IMR-90 (cell line): ENCODE measurements at regions not wholly inside any gene's neighbourhood (a gene's known extent, or its start where the extent isn't known, plus 50 kb on each side); places are given as distances from the start of the nearest gene placed in this dataset.

Experiments
- ATAC-seq: fragments of 200-7000 bp; cut with Tn5 transposase; 2 replicates; pipeline ENCODE4 v1.9.1; 2020; ENCODE audit warnings: low read depth, mild to moderate bottlenecking, moderate library complexity
- BruUV-seq: library from RNA; stranded (reverse); fragments of 400-500 nt; replicated peaks from 2 replicates; lab custom pipeline; 2021; lab: Mats Ljungman, UMichigan
- CTCF ChIA-PET: fragments of 300-600 bp; formaldehyde crosslinking; extraction: SDS; loops from one replicate; lab custom pipeline; 2021; ENCODE audit warnings: antibody characterized with exemption; lab: Yijun Ruan, JAX
- POLR2A ChIA-PET: fragments of 300-600 bp; sonication (Branson Sonifier 250); formaldehyde crosslinking; loops from one replicate; lab custom pipeline; 2022; ENCODE audit warnings: antibody characterized with exemption; ENCODE audit not compliant: unreplicated experiment; lab: Charles Lee
- DNase-seq: peaks from one replicate; pipeline ENCODE4 v3.0.0; 2013
- H2AFZ ChIP-seq: replicated peaks from 2 replicates; pipeline ENCODE3; 2013; ENCODE audit warnings: low read length, mild to moderate bottlenecking; ENCODE audit not compliant: poor library complexity
- H2AK5ac ChIP-seq: 2 replicates; pipeline ENCODE4 v1.6.1; 2013; ENCODE audit warnings: low read depth, low read length, inconsistent platforms
- H2AK9ac ChIP-seq: replicated peaks from 2 replicates; pipeline ENCODE3; 2013; ENCODE audit warnings: mild to moderate bottlenecking, low read depth, low read length, moderate library complexity; ENCODE audit not compliant: poor library complexity
- H2BK120ac ChIP-seq: 2 replicates; pipeline ENCODE4 v1.6.1; 2013; ENCODE audit warnings: low read depth, low read length, inconsistent platforms
- H2BK15ac ChIP-seq: 3 replicates; pipeline ENCODE4 v1.6.1; 2013; ENCODE audit warnings: low read depth, low read length, inconsistent platforms
- H2BK20ac ChIP-seq: 2 replicates; pipeline ENCODE4 v1.6.1; 2013; ENCODE audit warnings: low read depth, mild to moderate bottlenecking, inconsistent platforms, low read length, moderate library complexity
- H2BK5ac ChIP-seq: 2 replicates; pipeline ENCODE4 v1.6.1; 2013; ENCODE audit warnings: mild to moderate bottlenecking, low read depth, low read length, inconsistent platforms; ENCODE audit not compliant: poor library complexity, severe bottlenecking
- H3K14ac ChIP-seq: replicated peaks from 2 replicates; pipeline ENCODE4 v1.6.1; 2013; ENCODE audit warnings: low read depth, low read length, inconsistent platforms
- H3K18ac ChIP-seq: 2 replicates; pipeline ENCODE4 v1.6.1; 2013; ENCODE audit warnings: low read depth, low read length, control low read depth
- H3K23ac ChIP-seq: 2 replicates; pipeline ENCODE4 v1.6.1; 2013; ENCODE audit warnings: low read depth, low read length, inconsistent platforms
- H3K27ac ChIP-seq: 2 replicates; pipeline ENCODE4 v1.5.1; 2013; ENCODE audit warnings: mild to moderate bottlenecking, control low read depth, low read length; ENCODE audit not compliant: insufficient read depth
- H3K27me3 ChIP-seq: 2 replicates; pipeline ENCODE4 v1.6.1; 2013; ENCODE audit warnings: low read length; ENCODE audit not compliant: control insufficient read depth, insufficient read depth
- H3K36me3 ChIP-seq: 2 replicates; pipeline ENCODE4 v1.6.1; 2013; ENCODE audit warnings: low read length, mixed read lengths; ENCODE audit not compliant: control insufficient read depth, insufficient read depth
- H3K4ac ChIP-seq: 2 replicates; pipeline ENCODE4 v1.6.1; 2013; ENCODE audit warnings: low read depth, low read length, inconsistent platforms
- H3K4me1 ChIP-seq: 2 replicates; pipeline ENCODE4 v1.6.1; 2013; ENCODE audit warnings: low read length, mixed read lengths; ENCODE audit not compliant: control insufficient read depth, insufficient read depth
- H3K4me2 ChIP-seq: 2 replicates; pipeline ENCODE4 v1.6.1; 2013; ENCODE audit warnings: low read depth, mild to moderate bottlenecking, control low read depth, low read length, moderate library complexity
- H3K4me3 ChIP-seq: 2 replicates; pipeline ENCODE4 v1.5.1; 2013; ENCODE audit warnings: low read depth, mild to moderate bottlenecking, control low read depth, low read length, moderate library complexity; ENCODE audit not compliant: insufficient read depth
- H3K56ac ChIP-seq: 2 replicates; pipeline ENCODE4 v1.6.1; 2013; ENCODE audit warnings: low read length, inconsistent platforms; ENCODE audit not compliant: insufficient read depth; ENCODE audit errors: extremely low read depth
- H3K79me1 ChIP-seq, 2 experiments: 2 replicates each; pipeline ENCODE4 v1.6.1; 2013; ENCODE audit warnings: low read length in 2 of 2, inconsistent platforms in 1 of 2, low read depth in 1 of 2
- H3K9ac ChIP-seq: 2 replicates; pipeline ENCODE4 v1.6.1; 2013; ENCODE audit warnings: low read depth, low read length, control low read depth
- H3K9me1 ChIP-seq: 2 replicates; pipeline ENCODE4 v1.6.1; 2013; ENCODE audit warnings: low read length, inconsistent platforms; ENCODE audit not compliant: insufficient read depth
- H3K9me3 ChIP-seq: 2 replicates; pipeline ENCODE4 v1.6.1; 2013; ENCODE audit warnings: low read length; ENCODE audit not compliant: control insufficient read depth, insufficient read depth
- H4K20me1 ChIP-seq: 2 replicates; pipeline ENCODE4 v1.6.1; 2013; ENCODE audit warnings: low read length, inconsistent platforms; ENCODE audit not compliant: insufficient read depth
- H4K5ac ChIP-seq: 2 replicates; pipeline ENCODE4 v1.6.1; 2013; ENCODE audit warnings: mild to moderate bottlenecking, low read depth, low read length, control low read depth
- H4K8ac ChIP-seq, 2 experiments: 2 replicates each; pipeline ENCODE4 v1.6.1; 2013; ENCODE audit warnings: low read depth in 2 of 2, low read length in 2 of 2, control low read depth in 1 of 2, inconsistent platforms in 1 of 2
- H4K91ac ChIP-seq: 2 replicates; pipeline ENCODE4 v1.6.1; 2013; ENCODE audit warnings: low read depth, low read length, inconsistent platforms; ENCODE audit not compliant: insufficient read depth
- BHLHE40 ChIP-seq: fragments of 150-350 bp; IDR thresholded peaks from 2 replicates; pipeline ENCODE4 v1.6.1; 2016; ENCODE audit warnings: mild to moderate bottlenecking, low read depth, low read length
- CHD1 ChIP-seq: IDR thresholded peaks from 2 replicates; pipeline ENCODE4 v1.6.1; 2012; ENCODE audit warnings: low read depth, low read length, improper control_type of control experiment
- CTCF ChIP-seq: conservative IDR thresholded peaks from 2 replicates; pipeline ENCODE4 v1.5.1; 2012; ENCODE audit warnings: mild to moderate bottlenecking, low read depth, low read length, improper control_type of control experiment
- ELK1 ChIP-seq: fragments of 150-350 bp; IDR thresholded peaks from 2 replicates; pipeline ENCODE4 v1.6.1; 2016; ENCODE audit warnings: low read depth, mild to moderate bottlenecking, low read length, moderate library complexity, borderline replicate concordance
- FOS ChIP-seq: fragments of 150-350 bp; IDR thresholded peaks from 2 replicates; pipeline ENCODE4 v1.6.1; 2016; ENCODE audit warnings: low read depth, low read length
- MAFK ChIP-seq: IDR thresholded peaks from 2 replicates; pipeline ENCODE4 v1.6.1; 2012; ENCODE audit warnings: low read depth, low read length, improper control_type of control experiment
- MXI1 ChIP-seq: IDR thresholded peaks from 2 replicates; pipeline ENCODE4 v1.6.1; 2012; ENCODE audit warnings: low read depth, mild to moderate bottlenecking, low read length, moderate library complexity, borderline replicate concordance
- NFE2L2 ChIP-seq: fragments of 150-350 bp; IDR thresholded peaks from 2 replicates; pipeline ENCODE4 v1.6.1; 2016; ENCODE audit warnings: low read depth, mild to moderate bottlenecking, low read length
- SMC3 ChIP-seq: fragments of 150-350 bp; IDR thresholded peaks from 2 replicates; pipeline ENCODE4 v1.6.1; 2016; ENCODE audit warnings: low read depth, mild to moderate bottlenecking, antibody characterized with exemption, low read length, moderate library complexity
- USF2 ChIP-seq: fragments of 150-350 bp; IDR thresholded peaks from 2 replicates; pipeline ENCODE4 v1.6.1; 2017; ENCODE audit warnings: mild to moderate bottlenecking, antibody characterized with exemption, low read length, low read depth
- WGBS, 2 experiments: methylation state at CpG; one replicate each; pipeline versions ENCODE4 v1.1.5 to v1.1.7; 2013; ENCODE audit warnings: missing lambda C conversion rate in 2 of 2; ENCODE audit not compliant: insufficient read length in 1 of 2; ENCODE audit errors: extremely low coverage in 2 of 2; 5-methylcytosine and 5-hydroxymethylcytosine counted together
- dilution Hi-C: fragments of 300-500 bp; cut with HindIII; formaldehyde crosslinking; loops from one replicate; pipeline ENCODE4 v1.14.3; 2018; ENCODE audit warnings: low sequenced_read_pairs; ENCODE audit not compliant: unreplicated experiment
- in situ Hi-C: fragments of 300-500 bp; cut with MboI; formaldehyde crosslinking; loops from 3 replicates; pipeline ENCODE4 v1.14.3; 2019; ENCODE audit warnings: low sequenced_read_pairs, inconsistent platforms, mixed read lengths
- intact Hi-C: fragments of 100-400 bp; cut with micrococcal nuclease; formaldehyde crosslinking; loops from 2 replicates; pipeline ENCODE4 v1.10.0; 2022

GRCh38 chr4:170388255-170388654 is 298.5 kb upstream of the AADAT start:
- no peaks in the 10 kb centered on the region for H3K36me3 ChIP-seq
- in situ Hi-C loops (no loop called here), dilution Hi-C loops (no loop called here), intact Hi-C loops (no loop called here)
- no peak overlapping the region for H2BK5ac ChIP-seq
- H3K4me3 ChIP-seq: no peak overlapping the region
- H2AK9ac ChIP-seq: no peak overlapping the region
- H4K20me1 ChIP-seq: no peaks in the 10 kb centered on the region
- H4K91ac ChIP-seq: no peak overlapping the region
- no peaks in the 10 kb centered on the region for H3K79me1 ChIP-seq
- H2BK120ac ChIP-seq: no peak overlapping the region
- no peak overlapping the region for H3K9ac ChIP-seq
- H3K4me2 ChIP-seq: no peak overlapping the region
- no peaks in the 10 kb centered on the region for H3K27me3 ChIP-seq
- no peak overlapping the region for H3K14ac ChIP-seq
- no peaks in the 10 kb centered on the region for H3K4me1 ChIP-seq
- no peak overlapping the region for H2AK5ac ChIP-seq
- no TSS peak for BruUV-seq
- ATAC-seq (no peak), DNase-seq (peak; percentile 7)
- no peaks in the 10 kb centered on the region for H3K9me1 ChIP-seq
- no peak overlapping the region for H4K5ac ChIP-seq
- no peak overlapping the region for H3K4ac ChIP-seq
- POLR2A ChIA-PET: no interaction called here
- H2BK15ac ChIP-seq: no peak overlapping the region
- H3K23ac ChIP-seq: no peak overlapping the region
- H3K18ac ChIP-seq: no peak overlapping the region
- H3K9me3 ChIP-seq: peaks cover 11% of the 10 kb centered on the region
- peak overlapping the region in 1 of 2 experiments; percentile 2; a peak in 1 of 4 replicates for H4K8ac ChIP-seq
- no peak overlapping the region for H2BK20ac ChIP-seq
- H3K27ac ChIP-seq: no peak overlapping the region
- TF ChIP-seq SMC3 (no peak), CTCF (no peak), USF2 (no peak), NFE2L2 (no peak), BHLHE40 (no peak), MAFK (no peak), FOS (no peak), CHD1 (no peak), MXI1 (no peak), ELK1 (no peak)
- H3K56ac ChIP-seq: no peak overlapping the region
- no CpG with 5 or more reads among the region's 1 CpG for WGBS, 2 experiments
- H2AFZ ChIP-seq: no peak overlapping the region
- CTCF ChIA-PET: no interaction called here
